GM21786 (cell line): ENCODE measurements at regions not wholly inside any gene's neighbourhood (a gene's known extent, or its start where the extent isn't known, plus 50 kb on each side); places are given as distances from the start of the nearest gene placed in this dataset.
"Not testable (repeated sequence)": the region's sequence is repeated elsewhere in the genome, so short reads cannot be mapped to it uniquely, and the experiment has no call there.

Experiments used
- ATAC-seq: cut with Tn5 transposase; IDR thresholded peaks from one replicate; pipeline ENCODE4 v1.9.1; 2021; ENCODE audit not compliant: unreplicated experiment

- no peak for ATAC-seq
Measured at GRCh38 chr11:79667380-79667779, 226.6 kb upstream of the TENM4 start.

- ATAC-seq: no peak
Measured at GRCh38 chr11:79663017-79663416, 222.2 kb upstream of the TENM4 start.

- no peak for ATAC-seq
Measured at GRCh38 chr11:79661373-79661772, 220.5 kb upstream of the TENM4 start.

DNA sequence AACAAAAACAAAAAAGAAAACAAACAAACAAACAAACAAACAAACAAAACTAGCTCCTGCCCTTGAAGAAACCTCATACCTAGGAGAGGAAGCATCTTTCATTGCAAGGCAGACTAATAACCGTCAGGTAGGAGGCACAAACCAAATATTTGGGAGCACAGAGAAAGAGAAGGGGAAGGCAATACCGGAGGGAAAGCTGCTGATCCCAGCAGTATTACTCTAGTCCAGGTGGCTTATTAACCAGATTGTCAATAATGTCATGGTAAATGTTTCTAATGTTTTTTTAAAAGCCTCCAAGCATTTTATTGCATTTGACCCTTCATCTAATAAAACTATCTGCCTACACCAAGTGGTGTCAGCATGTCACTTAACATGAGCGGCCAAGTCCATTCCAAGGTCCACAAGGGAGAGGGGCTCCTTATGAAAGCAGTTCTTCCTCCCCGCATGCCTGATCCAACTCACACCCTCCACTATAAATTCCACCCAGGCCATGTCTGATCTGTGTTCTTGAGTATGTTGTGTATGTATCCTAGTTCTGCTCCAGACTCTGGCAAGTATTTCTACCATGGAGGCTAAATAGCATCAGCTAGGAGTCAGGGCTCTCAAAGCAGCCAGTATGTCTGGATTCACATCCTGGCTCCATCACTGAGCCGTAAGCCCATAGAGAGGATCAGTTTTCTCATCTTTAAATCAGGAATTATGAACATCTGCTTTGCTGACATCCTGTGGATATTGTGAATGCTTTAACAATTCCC, 208.1 kb upstream of the TENM4 start:
- ATAC-seq: no peak

DNA sequence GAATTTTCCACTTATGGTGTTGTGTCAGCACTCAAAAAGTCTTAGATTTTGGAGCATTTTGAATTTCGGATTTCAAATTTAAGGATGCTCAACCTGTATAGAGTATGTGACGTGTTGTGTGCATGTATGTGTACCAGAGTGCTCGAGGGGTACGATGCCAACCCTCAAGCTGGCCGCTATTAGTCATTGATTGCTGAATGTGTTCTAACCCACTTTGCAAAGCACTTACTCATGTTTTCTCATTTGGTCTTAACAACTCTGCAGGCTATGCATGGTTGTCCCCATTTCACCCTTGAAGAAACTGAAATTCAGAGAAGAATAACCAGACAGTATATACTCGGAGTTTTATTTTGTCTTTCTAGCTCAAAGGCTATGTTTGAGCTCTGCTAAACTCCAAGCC, 196.4 kb upstream of the TENM4 start:
- ATAC-seq: no peak

- ATAC-seq: no peak
Measured at GRCh38 chr11:79634905-79635304, 194.1 kb upstream of the TENM4 start.

GRCh38 chr11:79627281-79627680, 186.5 kb upstream of the TENM4 start:
- no peak for ATAC-seq

DNA sequence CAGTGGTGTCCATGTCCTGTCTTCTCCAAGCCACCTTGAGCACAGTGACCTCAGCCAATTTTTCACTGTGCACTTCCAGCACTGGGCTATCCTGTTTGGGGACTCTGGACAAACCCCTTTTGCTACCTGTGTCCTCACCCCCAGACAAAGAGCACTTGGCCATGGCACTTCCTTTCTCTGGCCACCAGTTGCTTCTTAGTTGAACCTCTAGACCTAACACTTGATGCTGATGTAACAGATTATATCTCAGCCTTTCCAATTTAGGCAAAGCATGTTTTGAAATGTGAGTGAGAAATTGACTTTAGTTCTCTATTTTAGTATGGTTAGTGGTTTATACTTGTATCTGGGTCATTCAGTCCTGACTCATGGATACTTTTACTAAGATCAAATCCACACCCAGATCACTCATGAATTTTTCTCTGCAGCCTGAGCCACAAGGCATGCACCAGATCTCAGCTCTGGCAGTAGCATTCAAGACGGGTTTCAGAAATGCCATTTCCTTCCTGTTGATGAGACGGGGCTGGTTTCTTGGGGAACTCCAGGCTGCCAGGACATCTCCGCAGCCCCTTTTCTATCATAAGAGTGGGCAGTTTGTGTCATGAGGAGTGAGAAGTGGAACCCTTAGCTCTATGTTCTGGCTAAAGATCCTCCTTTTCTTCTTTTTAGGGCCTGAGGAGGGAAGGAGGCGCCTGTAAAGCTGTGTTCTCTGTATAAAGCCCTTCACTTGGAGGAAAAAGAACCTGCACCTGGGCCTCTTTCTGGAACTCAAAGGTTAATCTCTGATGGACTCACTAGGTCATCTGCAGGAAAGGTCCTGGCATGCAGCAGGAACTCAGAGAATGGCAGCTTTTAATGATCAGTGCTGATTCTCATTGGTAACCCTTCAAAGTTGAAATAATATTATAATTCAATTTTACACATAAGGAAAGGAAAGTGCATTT, 185.6 kb upstream of the TENM4 start:
- no peak for ATAC-seq

- ATAC-seq: no peak
Measured at GRCh38 chr11:79623375-79623774, 182.5 kb upstream of the TENM4 start.

- ATAC-seq: no peak
Measured at GRCh38 chr11:79617561-79617960, 176.7 kb upstream of the TENM4 start.

DNA sequence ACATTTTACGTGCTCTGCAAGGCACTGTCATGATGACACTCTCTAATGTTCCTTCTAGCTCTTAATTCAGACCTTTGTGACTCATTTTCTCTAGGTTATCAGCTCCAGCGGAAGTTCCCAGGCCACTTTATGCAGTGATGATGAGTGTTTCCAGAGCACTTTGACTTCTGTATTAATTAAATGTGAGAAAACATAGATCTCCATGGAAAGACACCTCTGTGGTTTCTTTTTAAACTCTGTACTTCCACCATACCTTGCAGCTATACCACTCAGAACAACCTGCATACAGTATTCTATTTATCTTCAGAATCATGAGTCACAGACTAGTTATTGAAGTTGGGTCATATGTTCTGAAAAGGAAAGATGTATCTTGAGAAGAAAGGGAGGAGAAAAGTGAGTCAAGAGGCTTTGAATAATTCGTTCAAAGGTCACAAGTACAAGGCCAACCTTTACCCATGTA, 175.6 kb upstream of the TENM4 start:
- ATAC-seq: no peak

GRCh38 chr11:79615425-79615824, 174.6 kb upstream of the TENM4 start:
- no peak for ATAC-seq

GRCh38 chr11:79610678-79611077, 169.8 kb upstream of the TENM4 start:
- no peak for ATAC-seq

- ATAC-seq: no peak
Measured at GRCh38 chr11:79610139-79610538, 169.3 kb upstream of the TENM4 start.

DNA sequence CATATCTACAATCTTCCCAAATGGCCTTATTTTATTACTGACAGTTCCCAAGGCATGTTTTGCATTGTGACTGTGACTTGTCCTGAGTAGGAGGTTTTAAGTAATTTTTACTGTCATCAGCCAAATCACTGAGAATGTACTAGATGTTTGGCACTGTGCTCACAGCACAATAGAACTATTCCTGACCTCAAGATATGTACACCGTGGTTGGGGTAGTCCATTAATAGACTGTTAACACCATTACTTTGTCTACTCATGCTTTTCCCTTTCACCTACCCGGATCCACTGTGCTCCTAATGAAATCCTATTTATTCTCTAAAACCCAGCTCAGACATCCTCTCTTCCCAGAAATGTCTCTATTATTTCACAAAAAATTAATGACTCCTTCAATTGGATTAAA, 168.7 kb upstream of the TENM4 start:
- no peak for ATAC-seq

- ATAC-seq: not testable (repeated sequence)
Measured at GRCh38 chr11:79606461-79606860, 165.6 kb upstream of the TENM4 start.

DNA sequence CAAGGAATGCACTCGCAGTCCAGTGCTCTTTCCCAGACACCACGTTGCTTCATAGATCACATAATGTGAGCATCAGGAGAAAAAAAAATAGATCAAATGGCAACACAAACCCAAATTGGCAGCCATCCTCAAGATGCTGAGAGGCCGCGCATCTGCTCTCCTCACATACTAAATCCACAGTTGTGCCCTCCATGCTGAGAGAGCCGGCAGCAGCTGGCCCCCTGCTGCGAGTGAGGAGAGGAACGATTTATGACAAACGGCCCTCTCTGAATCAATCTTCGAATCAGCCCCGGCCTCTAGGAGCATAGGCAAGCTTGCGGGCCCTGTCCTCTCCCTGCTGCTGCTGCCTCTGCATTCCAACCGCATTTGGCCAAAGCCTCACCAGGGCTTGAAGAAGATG, 159.9 kb upstream of the TENM4 start:
- ATAC-seq: no peak

DNA sequence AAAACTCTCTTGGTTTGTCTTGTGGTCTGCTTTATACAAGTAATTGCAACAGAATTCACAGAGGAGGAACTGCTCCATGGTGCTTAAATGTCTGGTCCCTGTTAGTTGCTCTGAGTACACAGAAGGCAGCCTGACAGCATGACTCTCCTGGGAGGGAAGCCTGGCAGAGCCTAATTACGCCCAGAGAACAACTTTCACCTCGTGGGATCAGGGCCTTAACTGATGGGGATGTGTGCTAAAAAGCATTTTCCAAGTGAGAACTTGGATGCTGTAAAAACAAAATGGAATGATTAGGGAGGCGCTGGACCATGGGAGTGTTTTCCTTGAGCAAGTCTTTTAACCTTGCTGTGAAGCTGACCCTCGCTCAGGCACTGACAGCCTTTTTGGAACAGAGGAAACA, 154.0 kb upstream of the TENM4 start:
- ATAC-seq: no peak

DNA sequence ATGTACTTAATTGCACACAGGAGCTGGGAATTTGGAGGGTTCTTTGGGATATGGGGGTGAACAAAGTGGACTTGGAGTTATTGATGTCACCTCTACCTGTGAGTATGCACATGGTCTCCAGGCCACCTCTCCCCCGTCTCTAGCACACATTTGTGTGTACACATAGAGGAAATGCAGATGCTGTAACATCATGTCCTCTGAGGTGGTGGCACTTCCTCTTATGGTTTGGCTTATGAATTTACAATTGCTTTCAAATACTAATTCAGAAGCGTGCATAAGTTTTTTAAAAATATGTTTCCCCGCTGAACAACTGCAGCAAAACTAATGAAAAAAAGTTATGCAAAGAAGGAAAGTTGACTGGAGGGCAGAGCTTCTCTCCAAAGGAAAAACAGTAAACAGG, 152.0 kb upstream of the TENM4 start:
- no peak for ATAC-seq

DNA sequence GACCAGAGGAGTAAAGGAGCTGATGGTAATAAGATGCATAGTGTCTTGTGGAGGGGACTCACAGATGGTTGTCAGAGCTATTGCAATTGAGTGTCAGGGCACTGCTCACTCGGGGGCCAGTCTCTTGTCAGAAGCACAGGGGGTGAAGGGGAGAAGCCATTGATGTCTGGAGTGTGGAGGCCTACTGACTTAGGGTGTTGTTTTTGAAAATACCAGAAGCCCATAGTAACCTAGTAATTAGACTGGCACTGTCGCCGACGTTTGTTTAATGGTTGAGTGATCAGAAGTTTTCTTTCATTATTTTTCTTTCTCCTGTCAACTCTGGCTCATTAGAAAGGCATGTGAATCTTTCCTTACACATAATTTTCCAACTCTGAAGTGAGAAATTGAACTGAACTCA, 151.6 kb upstream of the TENM4 start:
- no peak for ATAC-seq

DNA sequence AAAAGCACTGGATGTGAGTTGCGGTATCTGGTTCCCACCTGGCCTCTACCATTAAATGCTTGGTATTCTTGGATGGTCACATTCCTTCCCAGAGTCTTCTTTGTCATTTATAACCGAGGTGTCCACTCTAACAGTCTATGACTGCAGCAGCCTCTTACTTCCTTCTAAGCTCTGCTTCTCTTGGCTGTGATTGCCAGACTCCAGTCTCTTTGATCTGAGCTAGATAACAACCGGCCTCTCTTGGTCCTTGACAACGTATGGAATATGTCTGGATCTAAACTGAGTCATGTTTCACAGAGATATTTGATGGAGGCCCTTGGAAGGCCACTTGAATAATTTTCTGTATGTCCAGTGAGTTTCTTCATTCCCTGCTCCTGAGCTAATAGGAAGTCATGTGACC, 141.6 kb upstream of the TENM4 start:
- no peak for ATAC-seq

DNA sequence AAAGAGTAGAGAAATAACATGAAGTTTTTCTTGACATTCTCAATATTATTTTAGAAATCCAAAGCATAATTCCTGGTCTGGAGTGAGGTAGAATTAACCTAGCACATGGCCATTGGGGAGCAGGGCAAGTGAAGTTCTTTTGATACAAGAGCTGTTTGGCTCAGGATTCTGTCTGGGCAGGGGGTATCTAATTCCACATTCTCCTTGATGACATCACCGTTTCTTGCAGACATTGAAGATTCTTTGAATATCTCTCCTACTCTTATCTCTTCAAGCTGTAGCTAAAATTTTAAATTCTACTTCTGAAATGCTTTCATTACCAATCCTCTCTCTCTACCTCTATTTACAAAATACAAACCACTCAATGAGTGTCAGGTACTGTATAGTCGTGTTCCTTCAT, 138.2 kb upstream of the TENM4 start:
- ATAC-seq: no peak
